Activated CD4-positive, alpha-beta T cell treated with anti-CD3 and anti-CD28 coated beads, Interleukin-2, Interleukin-4, amounts not matched to agents 100 ng/mL and 50 ng/mL, durations not matched to agents 16 hours and 8 hours (primary cell): ENCODE measurements at regions not wholly inside any gene's neighbourhood (a gene's known extent, or its start where the extent isn't known, plus 50 kb on each side); places are given as distances from the start of the nearest gene placed in this dataset.

ENCODE experiments used
- DNase-seq: peaks from one replicate; pipeline ENCODE4 v3.0.0-alpha.2; 2020; ENCODE audit warnings: low spot score

- no peak for DNase-seq
Measured at GRCh38 chr2:239532859-239533258, 132.0 kb upstream of the HDAC4 start.

- no peak for DNase-seq
Measured at GRCh38 chr2:239532250-239532649, 131.4 kb upstream of the HDAC4 start.

GRCh38 chr2:239531456-239532241, 130.8 kb upstream of the HDAC4 start:
- DNase-seq, result no peak

- DNase-seq, result no peak
Measured at GRCh38 chr2:239530749-239531316, 130.0 kb upstream of the HDAC4 start.

GRCh38 chr2:239529313-239530015, 128.6 kb upstream of the HDAC4 start:
- DNase-seq, result no peak

- no peak for DNase-seq
Measured at GRCh38 chr2:239528883-239529282, 128.1 kb upstream of the HDAC4 start.

GRCh38 chr2:239528146-239528545, 127.3 kb upstream of the HDAC4 start:
- no peak for DNase-seq

- no peak for DNase-seq
Measured at GRCh38 chr2:239526666-239527415, 126.0 kb upstream of the HDAC4 start.

GRCh38 chr2:239526038-239526437, 125.2 kb upstream of the HDAC4 start:
- no peak for DNase-seq

GRCh38 chr2:239523954-239524330, 123.1 kb upstream of the HDAC4 start:
- DNase-seq, result no peak

- DNase-seq, result no peak
Measured at GRCh38 chr2:239523147-239523953, 122.5 kb upstream of the HDAC4 start.

GRCh38 chr2:239522740-239523119, 121.9 kb upstream of the HDAC4 start:
- no peak for DNase-seq

- DNase-seq, result no peak
Measured at GRCh38 chr2:239522002-239522739, 121.4 kb upstream of the HDAC4 start.

GRCh38 chr2:239521518-239521815, 120.6 kb upstream of the HDAC4 start:
- no peak for DNase-seq

GRCh38 chr2:239520811-239521517, 120.1 kb upstream of the HDAC4 start:
- DNase-seq, result no peak

- DNase-seq, result no peak
Measured at GRCh38 chr2:239519921-239520585, 119.2 kb upstream of the HDAC4 start.

- no peak for DNase-seq
Measured at GRCh38 chr2:239519089-239519920, 118.5 kb upstream of the HDAC4 start.

- no peak for DNase-seq
Measured at GRCh38 chr2:239518286-239519088, 117.7 kb upstream of the HDAC4 start.
